HG03175 (cell line): ENCODE measurements at regions not wholly inside any gene's neighbourhood (a gene's known extent, or its start where the extent isn't known, plus 50 kb on each side); places are given as distances from the start of the nearest gene placed in this dataset.
"Not testable (repeated sequence)": the region's sequence is repeated elsewhere in the genome, so short reads cannot be mapped to it uniquely, and the experiment has no call there.

Experiments
- ATAC-seq: cut with Tn5 transposase; IDR thresholded peaks from one replicate; pipeline ENCODE4 v1.9.1; 2021; ENCODE audit warnings: mild to moderate bottlenecking, moderate library complexity; ENCODE audit not compliant: unreplicated experiment

DNA sequence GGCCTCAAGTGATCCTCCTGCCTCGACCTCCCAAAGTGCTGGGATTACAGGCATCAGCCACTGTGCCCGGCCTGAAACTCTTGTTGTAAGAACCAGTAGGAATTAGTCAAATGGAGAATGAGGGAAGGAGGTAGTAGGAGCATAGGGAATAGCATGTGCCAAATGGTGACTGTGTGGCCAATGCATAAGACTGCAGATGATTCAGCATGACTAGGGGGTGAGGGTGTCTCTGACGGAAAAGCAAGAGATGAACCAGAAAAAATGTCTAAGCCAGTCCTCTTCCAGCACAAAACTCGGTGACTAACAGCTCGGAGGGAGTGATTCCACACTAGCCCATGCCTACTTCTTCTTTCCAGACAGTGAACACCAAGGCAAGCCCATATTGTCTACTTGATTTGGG lies 58.2 kb upstream of the DUSP21 start:
- ATAC-seq = no peak

GRCh38 chrX:44784241-44784640 lies 59.6 kb upstream of the DUSP21 start:
- no peak for ATAC-seq

DNA sequence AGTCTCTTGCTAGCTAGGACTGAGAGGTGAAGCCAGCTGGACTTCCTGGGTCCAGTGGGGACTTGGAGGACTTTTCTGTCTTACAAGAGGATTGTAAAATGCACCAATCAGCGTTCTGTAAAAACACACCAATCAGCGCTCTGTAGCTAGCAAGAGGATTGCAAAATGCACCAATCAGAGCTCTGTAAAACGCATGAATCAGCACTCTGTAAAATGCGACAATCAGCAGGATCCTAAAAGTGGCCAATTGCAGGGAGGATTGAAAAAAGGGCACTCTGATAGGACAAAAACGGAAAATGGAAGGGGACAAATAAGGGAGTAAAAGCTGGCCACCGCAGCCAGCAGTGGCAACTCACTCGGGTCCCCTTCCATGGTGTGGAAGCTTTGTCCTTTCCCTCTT lies 65.6 kb upstream of the DUSP21 start:
- no peak for ATAC-seq

DNA sequence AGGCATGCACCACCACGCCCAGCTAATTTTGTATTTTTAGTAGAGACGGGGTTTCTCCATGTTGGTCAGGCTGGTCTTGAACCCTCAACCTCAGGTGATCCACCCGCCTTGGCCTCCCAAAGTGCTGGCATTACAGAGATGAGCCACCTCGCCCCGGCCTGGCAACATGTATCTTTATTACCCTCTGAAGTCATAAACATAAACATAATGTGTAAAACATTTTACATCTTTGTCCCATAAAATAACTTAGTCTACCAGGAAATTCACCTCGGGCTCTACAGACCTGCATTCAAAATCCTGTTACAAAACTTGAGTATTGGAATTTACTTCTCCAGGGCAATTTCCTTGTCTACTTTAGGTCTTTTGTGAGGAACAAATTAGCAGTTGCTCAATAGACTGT lies 68.1 kb upstream of the DUSP21 start:
- ATAC-seq = no peak

DNA sequence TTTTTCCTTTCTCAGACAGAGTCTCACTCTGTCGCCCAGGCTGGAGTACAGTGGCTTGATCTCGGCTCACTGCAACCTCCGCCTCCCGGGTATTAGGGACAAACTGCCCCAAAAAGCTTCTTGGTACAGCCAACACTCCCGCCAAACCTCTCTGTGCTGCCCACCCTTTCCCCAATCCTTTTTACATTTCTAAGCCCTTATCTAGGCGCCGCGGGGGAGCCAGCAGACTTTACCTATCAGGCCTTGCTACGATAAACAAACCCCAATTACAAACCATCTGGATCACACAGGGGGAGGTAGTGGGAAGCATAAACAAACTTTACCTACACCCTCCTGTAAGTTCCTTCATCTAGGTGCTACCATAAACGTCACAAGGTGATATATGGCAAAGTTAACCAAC lies 69.8 kb upstream of the DUSP21 start:
- ATAC-seq = not testable (repeated sequence)

DNA sequence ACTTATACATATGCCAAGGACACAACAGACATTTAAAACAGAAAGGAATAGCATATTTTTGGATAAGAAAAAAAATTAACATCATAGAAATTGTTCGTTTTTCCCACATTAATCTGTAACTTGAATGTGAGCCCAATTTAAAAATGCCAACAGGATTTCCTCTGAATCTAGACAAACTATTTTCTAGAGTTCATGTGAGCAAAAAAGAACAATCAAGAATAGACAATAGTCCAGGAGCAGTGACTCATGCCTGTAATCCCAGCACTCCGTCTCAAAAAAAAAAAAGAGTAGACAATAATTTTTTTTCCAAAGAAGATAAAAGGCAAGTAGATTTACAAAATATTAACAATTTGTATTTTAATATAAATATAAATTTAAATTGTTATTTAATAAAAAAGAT lies 73.7 kb upstream of the DUSP21 start:
- ATAC-seq = no peak

- no peak for ATAC-seq
Measured at GRCh38 chrX:44767308-44767707, 76.5 kb upstream of the DUSP21 start.

DNA sequence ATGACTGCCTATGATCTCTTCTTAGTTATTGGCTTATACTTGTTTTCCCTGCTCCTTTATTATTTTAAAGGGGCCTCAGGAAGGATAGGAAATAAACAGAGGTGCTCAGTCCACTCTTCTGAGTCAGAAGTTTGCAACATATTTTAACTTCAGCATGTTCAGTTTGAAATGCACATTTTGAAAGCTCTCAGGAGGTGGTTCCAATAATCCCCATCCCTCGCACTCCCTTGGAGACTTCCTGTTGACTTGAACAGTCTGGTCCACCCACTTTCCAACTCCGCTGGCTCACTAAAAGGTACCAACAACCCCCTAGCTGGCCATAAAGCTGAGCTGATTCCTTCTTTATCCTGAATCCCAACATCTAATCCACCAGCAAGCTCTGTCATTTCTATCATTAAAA lies 78.3 kb upstream of the DUSP21 start:
- no peak for ATAC-seq

DNA sequence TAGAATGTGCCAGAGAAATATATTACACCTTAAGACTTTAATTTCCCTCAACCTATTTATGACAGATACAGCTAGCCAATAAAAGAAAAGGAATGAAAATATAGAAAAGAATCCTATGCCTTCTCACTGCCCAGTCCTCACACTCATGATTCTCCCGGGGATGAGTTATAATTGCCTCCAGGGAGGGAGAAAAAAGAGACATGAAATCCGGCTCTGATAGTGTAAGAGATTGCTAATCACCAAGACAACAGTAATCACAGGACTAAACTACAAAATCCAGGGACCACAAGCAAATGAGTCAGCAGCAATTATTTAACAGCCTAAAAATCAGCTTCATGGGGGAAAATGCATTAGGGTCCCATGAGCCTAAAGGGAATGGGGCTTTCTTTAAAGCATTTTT lies 95.9 kb upstream of the DUSP21 start:
- ATAC-seq = no peak

DNA sequence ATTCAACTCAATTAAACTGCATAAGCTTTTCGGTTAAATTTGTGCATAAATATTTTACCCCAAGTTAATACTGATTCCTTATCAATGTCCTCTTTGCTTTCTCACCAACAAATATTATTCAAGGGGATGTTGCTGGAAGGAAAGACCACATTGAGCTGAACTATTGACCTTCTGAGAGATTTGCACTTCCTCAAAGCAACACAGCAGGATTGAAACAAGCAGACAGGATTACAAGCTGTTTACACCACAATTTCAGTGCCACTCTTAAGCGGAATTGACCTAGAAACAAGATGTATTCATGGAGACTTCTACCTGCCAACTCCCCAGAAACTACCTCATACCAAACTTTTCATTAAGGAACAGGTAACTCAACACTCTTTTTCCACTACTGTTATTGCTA lies 96.5 kb upstream of the DUSP21 start:
- no peak for ATAC-seq

DNA sequence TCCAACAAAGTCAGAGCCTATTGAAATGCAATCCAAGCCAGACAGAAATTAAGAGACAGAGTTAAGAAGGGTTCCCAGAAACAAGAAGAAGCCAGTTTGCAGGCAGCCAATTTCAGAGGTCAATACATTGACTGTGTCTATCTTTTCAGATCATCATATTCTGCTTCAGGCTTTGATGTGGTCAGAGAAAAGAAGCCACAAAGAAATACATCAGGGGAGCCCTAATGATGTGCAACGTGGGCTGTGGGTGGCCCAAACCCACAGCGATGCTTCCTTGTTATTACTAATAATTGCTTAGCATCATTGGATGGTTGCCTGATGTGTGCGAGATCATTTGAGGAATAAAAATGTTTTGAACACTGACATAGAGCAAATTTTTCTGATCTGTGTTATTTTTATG lies 99.0 kb upstream of the DUSP21 start:
- no peak for ATAC-seq

DNA sequence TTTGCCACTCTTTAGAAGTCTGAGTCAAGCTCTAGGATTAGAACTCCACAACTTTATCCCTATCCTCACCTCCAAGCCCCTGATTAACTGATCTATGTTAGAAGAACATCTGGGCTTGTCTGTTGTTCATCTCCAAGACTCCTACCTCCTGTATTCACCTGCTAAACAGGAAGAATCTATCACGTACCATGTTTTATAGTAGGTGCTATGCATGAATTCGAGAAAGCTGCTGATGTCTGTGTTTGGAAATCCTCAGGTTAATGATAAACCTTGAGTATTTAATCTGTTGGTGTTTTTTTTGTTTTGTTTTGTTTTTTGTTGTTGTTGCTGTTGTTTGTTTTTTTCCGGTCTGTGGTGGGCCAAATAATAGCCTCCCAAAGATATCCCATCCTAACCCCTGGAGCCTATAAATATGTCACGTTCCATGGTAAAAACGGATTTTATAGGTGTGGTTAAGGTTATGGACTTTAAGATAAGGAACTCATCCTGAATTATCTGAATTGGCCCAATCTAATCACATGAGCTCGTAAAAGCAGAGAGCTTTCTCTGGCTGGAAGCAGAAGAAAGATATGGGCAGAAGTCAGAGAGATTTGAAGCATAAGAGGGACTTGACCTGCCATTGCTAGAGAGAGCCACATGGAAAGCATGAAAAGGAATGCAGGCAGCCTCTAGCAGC lies 101.2 kb upstream of the DUSP21 start:
- ATAC-seq = no peak

DNA sequence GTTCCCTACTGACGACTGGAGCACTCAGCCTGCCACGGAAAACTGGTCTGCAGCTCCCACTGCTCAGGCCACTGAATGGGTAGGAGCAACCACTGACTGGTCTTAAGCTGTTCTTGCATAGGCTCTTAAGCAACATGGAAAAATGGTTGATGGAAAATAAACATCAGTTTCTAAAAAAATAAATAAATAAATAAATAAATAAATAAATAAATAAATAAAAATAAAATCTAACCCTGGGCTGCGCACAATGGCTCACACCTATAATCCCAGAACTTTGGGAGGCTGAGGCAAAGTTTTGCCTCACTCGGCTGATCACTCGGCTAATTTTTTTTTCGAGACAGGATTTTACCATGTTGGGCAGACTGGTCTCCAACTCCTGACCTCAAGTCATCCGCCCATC lies 102.0 kb upstream of the DUSP21 start:
- ATAC-seq = not testable (repeated sequence)

- ATAC-seq = not testable (repeated sequence)
Measured at GRCh38 chrX:44741458-44741857, 102.4 kb upstream of the DUSP21 start.

DNA sequence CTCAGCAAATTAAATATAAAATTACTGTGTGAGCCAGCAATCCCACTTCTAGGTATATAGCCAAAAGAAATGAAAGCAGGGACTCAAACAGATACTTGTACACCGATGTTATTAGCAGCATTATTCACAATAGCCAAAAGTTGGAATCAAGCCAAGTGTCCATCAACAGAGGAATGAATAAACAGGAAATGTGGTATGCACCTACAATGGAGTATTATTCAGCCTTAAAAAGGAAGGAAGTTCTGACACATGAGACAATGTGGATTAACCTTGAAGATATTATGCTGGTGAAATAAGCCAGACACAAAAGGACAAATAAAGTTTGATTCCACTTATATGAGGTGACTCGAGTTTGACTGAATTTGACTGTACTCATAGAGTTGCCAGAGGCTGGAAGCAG lies 108.3 kb upstream of the DUSP21 start:
- ATAC-seq = no peak

DNA sequence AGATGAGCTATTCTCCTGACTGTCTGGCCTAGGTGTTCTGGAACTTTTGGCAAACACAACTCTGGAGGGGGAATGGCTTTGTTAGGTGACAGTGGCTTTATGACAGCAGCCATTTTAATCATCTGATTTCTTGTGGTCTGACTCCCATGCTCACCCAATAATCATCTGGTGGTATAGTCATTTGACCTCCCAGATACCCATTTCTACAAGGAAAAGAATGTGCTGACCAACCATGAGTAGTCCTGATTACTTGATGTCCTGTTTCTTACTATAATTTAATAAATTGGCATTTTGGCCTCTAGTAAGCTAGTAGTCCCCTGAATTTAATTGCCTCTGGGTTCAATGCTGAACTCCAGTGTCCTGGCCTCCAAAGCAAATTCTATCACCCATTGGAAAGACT lies 109.9 kb upstream of the DUSP21 start:
- ATAC-seq = no peak

- ATAC-seq = no peak
Measured at GRCh38 chrX:44731160-44731559, 112.7 kb upstream of the DUSP21 start.

DNA sequence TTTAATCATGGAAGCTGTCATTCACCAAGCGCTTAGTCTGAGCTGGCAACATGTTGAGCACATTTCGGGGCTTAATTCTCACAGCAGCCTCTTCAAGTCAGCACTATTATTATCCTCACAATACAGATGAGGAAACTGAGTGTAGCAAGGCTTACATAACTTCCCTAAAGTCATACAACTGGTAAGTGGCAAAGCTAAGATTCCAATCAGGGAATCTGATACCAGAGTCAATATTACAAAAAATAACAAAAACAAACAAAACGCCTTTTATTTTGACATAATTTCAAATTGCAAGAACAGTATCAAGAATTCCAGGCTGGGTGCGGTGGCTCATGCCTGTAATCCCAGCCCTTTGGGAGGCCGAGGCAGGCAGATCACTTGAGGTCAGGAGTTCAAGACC lies 120.4 kb upstream of the DUSP21 start:
- no peak for ATAC-seq

- ATAC-seq = no peak
Measured at GRCh38 chrX:44708470-44708869, 135.4 kb upstream of the DUSP21 start.

DNA sequence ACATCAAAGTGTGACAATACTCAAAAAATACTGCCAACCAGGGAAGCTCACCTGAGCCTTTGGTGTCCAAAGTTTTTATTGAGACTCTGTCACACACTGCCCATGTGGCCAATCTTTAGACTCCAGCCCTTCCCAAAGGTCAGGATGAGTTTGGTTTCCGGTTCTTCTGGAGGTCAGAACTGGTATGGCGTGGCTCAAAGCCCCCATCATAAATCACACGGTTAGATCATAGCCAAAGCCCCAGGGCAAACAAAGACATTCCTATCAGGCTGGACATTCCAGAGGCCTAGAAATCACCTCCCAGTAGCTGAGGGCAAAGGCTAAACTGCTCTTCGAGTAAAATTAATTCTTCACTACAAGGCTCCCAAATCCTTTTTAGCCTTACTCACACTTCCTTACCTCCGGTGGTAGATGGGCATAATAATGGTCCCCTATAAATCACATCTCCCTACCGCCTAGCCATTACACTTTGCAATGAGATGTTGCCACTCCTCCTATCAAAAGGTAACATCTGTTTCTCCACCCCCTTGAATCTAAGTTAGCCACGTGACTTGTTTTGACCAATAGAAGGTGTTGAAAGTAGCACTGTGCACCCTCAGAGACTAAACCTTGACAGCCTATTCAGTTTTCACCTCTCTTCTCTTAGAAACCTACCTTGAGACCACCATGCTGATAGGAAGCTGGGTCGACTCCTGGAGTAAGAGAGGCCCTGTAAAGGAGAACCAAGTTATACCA lies 137.8 kb upstream of the DUSP21 start:
- no peak for ATAC-seq

DNA sequence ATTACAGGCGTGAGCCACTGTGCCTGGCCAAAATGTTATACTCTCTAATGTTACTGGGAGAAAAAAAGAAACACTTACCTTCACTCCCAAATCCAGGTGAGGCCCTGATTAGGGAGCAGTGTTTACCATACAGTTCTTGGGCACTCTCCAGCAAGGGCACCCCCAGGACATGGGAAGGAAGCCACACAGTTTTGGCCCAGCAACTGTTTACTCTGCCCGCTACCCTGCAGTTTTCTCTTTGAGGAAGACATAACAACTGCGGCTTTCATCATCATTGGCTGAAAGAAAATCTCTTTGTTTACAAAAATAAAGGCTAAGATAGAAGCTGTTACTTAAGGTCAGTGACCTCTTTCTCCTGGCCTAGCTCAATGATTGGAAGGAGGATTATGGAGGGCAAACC lies 145.5 kb upstream of the DUSP21 start:
- no peak for ATAC-seq

DNA sequence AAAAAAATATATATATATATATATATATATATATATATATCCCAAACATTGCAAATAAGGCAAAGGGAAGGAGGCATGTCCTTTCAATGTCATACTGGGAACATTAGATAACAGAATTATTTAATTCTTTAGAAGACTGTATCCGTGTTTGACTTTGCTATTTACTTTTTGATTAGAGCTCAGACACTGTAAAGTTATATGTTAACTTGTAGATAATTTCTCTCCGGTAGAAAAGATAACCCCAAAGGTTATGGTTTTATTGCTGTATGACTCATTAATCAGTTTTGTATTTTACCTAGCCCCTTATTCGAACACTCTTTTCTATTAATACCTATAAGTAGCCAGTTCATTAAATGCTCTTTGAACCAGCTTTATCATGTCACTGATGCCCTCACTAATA lies 150.6 kb upstream of the DUSP21 start:
- ATAC-seq = no peak

DNA sequence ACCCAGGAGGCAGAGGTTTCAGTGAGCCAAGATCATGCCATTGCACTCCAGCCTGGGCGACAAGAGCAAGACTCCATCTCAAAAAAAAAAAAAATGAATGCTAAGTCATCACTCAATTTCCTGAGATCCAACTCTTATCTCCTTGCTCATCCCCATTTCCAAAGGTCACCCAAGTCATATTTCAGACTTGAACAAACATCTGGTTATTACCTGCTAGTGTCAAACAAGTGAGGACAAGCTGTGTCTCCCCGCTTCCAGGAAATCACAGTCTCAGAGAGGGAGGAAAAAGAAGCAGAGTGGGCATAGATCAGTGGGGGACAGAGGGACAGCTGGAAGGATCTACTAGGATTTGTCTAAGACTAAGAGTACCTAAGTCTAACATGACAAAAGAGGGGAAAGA lies 147.5 kb upstream of the FUNDC1 start:
- no peak for ATAC-seq
